ENCODE measurements at regions not wholly inside any gene's neighbourhood (a gene's known extent, or its start where the extent isn't known, plus 50 kb on each side); places are given as distances from the start of the nearest gene placed in this dataset.
"Not testable (repeated sequence)": the region's sequence is repeated elsewhere in the genome, so short reads cannot be mapped to it uniquely, and the experiment has no call there.

DNA sequence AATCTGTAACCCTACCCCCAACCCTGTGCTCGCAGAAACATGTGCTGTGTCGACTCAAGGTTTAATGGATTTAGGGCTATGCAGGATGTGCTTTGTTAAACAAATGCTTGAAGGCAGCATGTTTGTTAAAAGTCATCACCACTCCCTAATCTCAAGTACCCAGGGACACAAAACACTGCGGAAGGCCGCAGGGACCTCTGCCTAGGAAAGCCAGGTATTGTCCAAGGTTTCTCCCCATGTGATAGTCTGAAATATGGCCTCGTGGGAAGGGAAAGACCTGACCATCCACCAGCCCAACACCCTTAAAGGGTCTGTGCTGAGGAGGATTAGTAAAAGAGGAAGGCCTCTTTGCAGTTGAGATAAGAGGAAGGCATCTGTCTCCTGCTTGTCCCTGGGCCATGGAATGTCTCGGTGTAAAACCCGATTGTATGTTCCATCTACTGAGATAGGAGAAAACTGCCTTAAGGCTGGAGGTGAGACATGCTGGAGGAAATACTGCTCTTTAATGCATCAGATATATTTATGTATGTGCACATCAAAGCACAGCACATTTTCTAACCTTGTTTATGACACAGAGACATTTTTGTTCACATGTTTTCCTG lies 94.4 kb downstream of the LSM3 start:
- not testable (repeated sequence) for DNase-seq (ENCODE audit: low read depth)

DNA sequence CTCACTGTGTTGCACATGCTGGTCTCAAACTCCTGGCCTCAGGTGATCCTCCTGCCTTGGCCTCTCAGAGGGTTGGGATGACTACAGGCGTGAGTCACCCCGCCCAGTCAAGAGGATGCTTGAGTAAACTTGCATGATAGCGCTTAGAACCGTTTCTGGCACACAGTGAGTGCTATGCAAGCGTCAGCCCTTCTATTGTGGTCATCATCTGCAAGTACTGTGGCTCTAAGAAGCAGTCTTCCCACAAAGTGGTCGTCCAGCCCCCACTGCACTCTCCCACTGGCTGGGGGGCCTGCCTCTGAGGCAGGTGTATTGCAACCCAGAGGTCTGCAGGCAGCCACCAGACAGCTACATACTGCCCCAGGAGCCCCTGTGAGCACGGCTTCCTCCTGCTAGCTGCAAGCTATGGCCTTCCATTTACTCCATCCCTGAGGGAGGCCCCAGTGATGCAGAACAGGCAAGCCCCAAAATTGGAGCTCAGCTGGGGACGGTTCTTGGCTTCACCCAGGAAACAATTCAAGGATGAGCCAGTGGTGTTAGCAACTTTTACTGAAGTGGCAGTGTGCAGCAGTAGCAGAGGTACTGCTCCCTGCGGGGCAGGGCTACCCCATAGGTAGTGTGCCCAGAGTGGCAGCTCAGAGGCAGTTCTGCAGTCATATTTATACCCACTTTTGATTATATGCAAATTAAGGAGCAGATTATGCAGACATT lies 95.4 kb downstream of the LSM3 start:
- DNase-seq (ENCODE audit: low read depth) = no peak

DNA sequence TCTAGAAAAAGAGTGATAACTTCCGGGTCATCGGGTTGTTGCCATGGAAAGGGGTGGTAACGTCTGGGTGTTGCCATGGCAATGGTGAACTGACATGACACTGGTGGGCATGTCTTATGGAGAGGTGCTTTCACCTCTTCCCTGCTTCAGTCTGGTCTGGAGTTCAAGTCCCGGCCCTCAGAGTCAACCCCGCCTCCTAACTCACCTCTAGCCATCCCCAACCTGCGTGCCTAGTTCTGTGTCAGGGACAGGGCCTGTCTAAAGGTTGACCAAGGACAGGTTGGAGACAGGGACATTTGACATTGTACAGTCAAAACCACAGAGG lies 96.0 kb downstream of the LSM3 start:
- no peak for DNase-seq (ENCODE audit: low read depth)

DNA sequence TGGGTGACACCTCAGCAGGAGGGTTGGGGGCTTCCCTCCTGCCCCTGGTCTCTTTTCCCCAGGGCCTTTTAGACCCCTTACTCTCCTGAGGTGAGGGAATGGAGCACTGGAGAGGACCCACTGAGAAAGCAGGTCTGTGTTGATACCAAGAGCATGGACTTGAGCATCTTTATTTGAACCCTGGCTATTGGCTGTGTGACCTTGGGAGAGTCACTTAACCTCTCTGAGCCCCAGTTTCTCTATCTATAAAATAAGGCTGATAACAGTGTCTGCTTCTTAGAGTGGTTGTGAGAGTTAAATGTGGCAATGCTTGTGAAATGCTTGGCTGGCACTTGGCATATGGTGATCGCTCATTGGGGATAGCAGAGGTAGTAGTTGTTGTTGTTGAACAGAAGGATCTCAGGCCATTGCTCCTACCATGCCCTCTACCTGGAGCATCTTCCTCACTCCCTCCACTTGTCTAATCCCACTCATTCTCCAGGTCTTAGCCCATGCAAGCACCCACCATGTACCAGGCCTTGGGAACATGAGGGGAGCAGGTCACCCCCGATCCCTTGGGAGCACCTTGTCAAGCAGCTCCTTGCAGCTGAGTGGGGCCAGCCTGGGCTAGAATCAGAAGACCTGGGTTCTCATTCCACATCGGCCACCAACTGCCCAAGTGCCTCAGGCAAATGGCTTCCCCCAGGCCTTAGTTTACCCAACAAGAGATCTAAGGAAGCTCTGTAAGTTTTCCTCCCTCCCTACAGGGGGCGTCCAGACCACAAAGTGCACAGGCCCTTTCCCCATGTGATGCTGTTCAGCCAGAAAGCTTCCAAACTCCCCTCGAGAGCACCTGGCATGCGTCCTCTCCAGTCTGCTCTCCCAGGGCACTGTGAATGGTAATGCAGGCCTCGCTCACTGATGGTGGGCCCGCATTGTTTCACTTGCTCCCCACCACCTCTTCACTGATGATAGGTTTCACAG lies 96.7 kb downstream of the LSM3 start:
- no peak for DNase-seq (ENCODE audit: low read depth)

DNA sequence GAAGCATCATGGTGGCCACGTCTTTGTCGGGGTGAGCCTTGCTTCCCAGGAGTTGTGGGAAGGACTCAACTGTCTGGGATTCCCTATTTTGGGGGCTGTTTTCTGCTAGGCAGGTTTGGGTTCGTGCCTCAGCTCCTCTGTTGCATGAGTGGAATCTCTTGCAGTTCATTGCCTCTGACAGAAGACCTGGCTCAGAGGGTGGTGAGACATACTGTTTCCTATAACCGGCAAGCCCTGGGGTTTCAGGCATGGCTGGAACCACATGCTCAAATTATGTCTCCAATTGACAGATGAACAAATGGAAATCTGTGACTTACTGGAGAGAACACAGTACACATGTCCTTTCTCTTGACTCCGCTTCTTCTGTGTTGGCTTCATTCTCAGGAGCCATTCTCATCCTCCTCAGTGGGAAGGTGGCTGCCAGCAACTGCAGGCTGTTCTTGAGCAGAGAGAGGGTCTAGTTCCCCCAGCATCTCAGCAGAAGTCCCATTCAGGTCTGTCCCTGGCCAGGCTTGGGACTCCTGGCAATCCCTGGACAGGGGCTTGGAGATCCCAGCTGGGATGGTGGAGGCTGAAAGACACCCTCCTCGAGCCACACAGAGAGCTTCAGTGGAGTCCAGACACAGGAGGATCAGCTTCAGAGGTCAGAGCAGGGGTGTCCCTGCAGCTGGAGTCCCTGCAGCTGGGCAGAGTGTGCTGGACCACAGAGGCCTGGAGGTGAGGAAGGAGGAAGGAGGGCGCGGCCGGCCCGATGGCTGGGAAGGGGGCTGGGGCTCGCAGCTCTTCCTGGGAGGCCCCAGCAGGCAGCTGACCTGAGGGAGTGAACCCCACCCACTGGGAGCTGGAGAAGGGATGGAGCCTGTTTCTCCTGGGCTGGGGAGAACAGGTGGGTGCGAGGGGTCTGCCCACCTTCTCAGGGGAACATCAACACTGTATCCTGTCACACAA lies 97.6 kb downstream of the LSM3 start:
- DNase-seq (ENCODE audit: low read depth) = no peak

- no peak for DNase-seq (ENCODE audit: low read depth)
Measured at GRCh38 chr3:14277557-14277956, 98.9 kb downstream of the LSM3 start.

DNA sequence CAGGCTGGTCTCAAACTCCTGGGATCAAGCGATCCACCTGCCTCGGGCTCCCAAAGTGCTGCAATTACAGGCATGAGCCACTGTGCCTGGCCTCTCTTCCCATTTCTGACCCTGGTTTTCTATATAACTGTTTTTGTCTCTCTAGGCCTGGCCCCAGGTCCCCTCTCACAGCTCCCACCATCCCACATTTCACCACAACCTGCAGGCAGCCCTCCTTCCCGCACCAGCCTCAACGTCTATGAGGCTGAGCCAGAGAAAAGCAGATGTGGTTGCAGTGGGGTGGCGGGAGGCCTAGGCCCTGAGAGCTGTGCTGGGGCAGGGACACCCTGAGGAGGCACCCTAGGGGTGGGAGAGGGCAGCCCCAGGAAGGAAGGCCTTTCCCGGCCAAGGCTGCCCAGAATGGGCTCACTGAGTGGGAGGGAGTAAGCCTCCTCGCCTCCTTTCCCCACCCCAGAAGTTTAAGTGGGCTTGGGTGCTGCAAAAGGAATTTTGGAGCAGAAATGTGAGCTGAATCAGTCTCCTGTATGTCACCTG lies 99.7 kb downstream of the LSM3 start:
- DNase-seq (ENCODE audit: low read depth) = no peak

DNA sequence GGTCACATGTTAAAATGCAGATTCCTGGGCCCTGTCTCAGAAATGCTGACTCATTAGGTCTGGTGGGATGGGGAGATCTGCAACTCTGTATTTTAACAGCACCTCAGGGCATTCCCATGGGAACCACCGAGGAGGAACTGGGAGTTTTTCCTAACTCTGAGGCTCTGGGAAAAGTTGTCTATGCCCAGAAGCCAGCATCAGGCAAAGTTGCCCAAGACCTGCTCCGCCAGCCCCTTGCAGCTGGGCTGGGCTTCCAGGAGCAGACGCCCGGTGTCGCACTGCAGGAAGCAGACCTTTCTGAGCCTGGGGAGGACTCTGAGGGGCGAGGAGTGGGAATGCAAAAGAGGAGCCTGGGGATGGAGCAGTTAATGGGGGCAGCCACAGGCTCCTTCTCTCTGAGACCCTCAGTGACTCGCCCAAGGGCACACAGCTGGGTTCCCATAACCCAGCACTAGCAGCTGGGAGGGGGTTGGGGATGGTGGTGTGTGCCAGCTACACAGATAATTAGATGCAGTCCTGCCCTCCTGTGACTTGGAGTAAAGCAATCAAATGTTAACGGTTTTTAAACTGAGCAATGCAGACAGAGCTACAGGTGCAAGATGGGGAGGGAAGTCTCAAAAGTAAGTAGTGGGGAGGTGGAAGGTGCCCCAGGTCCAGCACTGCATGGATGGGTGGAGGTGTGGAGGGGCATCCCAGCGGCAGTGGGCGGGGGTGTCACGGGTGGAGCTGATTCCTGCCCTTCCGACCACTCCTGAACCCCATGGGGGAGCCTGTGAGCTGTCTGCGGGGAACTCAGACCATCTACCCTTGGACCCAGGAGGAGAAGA lies 100.4 kb downstream of the LSM3 start:
- DNase-seq (ENCODE audit: low read depth) = no peak

- DNase-seq (ENCODE audit: low read depth) = no peak
Measured at GRCh38 chr3:14279626-14280061, 101.0 kb downstream of the LSM3 start.

GRCh38 chr3:14280326-14280725 lies 101.7 kb downstream of the LSM3 start:
- no peak for DNase-seq (ENCODE audit: low read depth)

- no peak for DNase-seq (ENCODE audit: low read depth)
Measured at GRCh38 chr3:14281053-14281452, 102.4 kb downstream of the LSM3 start.

DNA sequence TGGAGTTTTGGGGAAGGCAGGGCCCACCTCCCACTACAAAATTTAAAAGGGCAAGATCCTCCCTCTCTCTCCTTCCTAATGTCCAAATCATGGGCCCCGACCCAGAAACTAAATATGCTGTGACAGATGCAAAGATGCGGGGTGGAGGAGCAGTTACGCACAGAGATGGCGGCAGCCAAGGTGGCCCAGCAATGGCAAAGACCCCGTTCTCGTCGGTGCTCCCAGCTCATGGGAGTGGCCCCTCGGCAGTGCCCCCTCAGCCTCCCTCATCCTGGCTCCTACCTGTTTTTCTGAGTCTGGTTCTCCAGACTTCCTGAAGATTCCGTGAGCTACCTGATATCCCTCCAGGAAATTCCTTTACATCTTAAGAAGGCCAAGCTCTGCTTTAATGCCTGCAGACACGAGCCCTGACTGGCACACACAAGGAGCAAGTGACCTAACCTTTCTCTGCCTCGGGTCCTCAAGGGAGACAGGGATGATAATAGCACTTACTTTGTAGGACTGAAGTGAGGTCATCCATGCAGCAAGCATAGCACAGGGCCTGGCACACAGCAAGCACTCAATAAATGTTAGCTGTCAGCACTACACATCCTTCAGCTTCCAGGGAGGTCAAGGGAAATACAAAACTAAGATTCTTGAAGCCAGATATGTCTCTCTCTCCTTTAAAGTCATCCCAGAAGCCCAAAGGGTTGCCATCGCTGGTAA lies 103.5 kb downstream of the LSM3 start:
- DNase-seq (ENCODE audit: low read depth) = no peak

GRCh38 chr3:14282706-14283075 lies 104.1 kb downstream of the LSM3 start:
- DNase-seq (ENCODE audit: low read depth) = no peak

DNA sequence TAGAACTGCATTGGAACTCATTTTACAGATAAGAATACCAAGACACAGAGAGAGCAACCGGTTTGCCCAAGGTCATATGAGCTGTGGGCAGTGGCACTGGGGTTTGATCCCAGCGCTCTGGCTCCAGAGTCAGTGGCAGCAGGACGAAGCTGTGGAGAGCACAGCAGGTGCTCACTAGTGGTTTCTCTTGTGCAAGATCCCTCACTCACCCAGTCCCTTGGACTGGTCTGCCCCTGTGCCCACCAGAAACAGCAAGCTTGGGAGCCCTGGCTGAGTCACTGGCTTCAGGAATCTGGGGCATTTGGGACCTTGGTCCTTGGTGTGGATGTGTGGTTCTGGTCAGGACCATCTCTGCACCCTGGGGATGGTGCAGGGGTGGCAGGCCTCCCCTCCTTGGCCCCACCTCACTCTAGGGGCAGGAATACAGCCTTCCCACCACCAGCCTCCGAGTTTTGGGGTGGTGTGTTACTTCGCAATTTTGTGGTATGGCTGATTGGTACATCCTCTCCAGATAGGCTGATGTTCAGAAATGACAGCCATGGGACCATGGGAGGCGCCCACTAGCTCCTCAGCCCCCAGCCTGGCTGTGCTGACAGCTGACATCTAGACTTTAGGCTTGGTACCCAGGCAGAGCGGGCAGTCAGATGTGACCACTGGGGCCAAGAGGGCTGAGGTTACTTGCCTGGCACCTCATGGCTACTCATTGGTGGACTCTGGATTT lies 104.6 kb downstream of the LSM3 start:
- DNase-seq (ENCODE audit: low read depth) = no peak

DNA sequence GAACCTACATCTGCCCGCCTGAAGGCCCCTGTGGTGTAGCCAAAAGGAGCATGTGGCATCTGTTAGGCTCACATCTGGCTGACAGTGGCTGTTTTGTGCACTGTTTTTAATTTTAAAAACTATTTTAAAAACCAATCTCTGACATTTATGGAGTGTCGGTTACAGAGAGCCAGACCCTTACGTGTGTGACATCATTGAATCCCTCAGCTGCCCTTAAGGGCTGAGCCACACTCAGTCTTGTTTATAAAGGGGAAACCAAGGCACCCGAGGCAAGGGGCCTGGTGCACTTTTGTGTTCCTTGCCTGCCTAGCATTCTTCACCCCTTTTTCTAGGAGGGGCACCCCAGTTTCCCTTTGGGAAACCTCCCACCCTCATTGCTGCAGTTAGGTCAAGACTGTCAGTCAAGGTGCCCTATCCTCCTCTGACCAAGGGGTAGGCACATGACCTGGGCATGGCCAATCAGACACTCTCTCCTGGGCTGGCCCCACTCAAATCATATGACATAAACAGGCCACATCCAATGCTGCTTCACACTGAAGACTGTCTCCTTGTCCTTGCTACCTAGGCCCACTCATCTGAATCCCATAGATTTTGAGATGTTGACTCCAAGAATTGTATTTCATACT lies 105.3 kb downstream of the LSM3 start:
- DNase-seq (ENCODE audit: low read depth) = no peak

DNA sequence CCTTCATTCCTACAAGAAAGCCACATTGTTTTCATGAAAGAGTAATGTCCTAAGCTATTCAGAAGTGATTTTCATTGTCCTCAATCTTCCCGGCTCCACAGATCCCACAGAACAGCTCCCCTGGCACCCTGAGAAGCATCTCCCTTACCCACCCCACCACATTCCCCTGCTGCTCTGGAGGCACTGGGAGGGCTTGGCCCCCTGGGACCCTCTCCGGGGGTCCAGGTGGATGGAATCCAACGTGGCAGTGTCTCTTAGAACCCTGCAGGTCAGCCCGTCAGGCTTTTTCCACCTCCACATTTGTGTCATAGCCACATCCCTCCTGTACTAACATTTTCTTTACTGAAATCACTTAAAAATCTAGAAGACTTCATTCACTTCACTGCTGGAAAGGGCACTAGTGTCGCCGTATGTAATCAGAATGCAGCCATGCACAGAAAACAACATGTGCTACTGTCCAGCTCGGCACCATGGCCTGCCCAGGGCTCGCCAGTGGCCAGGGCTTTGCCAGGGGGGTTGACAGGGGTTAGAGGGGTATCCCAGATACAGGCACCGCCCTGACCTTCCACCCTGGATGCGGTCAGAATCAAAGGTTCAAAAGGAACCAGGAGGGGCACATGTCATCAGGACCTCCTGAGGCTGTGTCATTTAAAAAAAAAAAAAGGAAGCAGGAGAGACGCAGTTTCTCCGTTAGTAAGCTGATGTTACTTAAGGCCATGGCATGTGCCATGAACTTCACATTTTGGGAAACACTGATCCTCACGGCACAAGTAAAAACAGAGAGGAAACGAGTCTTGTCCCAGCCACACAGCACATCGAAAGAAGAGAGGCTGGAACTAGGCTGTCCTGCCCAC lies 106.3 kb downstream of the LSM3 start:
- no peak for DNase-seq (ENCODE audit: low read depth)

- DNase-seq (ENCODE audit: low read depth) = no peak
Measured at GRCh38 chr3:14285548-14285925, 106.9 kb downstream of the LSM3 start.

- no peak for DNase-seq (ENCODE audit: low read depth)
Measured at GRCh38 chr3:14286887-14287500, 108.4 kb downstream of the LSM3 start.

Measured in stimulated activated CD8-positive, alpha-beta memory T cell treated with anti-CD3 and anti-CD28 coated beads, Interleukin-12 subunit alpha, Interleukin-12 subunit beta, amount 100 ng/mL, for 4 hours (primary cell).